ENCODE measurements at regions not wholly inside any gene's neighbourhood (a gene's known extent, or its start where the extent isn't known, plus 50 kb on each side); places are given as distances from the start of the nearest gene placed in this dataset.

DNA sequence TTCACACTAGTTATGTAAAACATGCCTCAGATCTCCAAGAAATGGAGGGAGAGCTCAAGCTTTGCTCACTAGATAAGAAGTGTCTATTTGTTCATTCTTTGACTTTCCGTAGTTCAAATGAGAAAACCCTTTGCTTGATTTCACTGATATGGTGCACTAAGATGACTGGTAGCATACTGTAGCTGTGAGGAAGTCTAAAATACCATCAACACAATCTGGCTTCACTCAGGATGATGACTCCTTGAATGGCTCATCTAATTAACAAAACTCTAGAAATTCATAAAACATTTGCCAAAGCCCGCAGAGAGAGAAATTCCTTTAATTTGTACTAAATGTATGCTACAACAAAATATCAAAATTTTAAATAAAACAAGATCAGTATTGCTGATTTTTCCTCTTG, 152.8 kb upstream of the STK17B start:
- TF ChIP-seq, protein P1, sequence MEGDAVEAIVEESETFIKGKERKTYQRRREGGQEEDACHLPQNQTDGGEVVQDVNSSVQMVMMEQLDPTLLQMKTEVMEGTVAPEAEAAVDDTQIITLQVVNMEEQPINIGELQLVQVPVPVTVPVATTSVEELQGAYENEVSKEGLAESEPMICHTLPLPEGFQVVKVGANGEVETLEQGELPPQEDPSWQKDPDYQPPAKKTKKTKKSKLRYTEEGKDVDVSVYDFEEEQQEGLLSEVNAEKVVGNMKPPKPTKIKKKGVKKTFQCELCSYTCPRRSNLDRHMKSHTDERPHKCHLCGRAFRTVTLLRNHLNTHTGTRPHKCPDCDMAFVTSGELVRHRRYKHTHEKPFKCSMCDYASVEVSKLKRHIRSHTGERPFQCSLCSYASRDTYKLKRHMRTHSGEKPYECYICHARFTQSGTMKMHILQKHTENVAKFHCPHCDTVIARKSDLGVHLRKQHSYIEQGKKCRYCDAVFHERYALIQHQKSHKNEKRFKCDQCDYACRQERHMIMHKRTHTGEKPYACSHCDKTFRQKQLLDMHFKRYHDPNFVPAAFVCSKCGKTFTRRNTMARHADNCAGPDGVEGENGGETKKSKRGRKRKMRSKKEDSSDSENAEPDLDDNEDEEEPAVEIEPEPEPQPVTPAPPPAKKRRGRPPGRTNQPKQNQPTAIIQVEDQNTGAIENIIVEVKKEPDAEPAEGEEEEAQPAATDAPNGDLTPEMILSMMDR (IDR thresholded peaks at IDR 0.05), result no peak
- no peak for TF ChIP-seq EZH2 (IDR thresholded peaks at IDR 0.05; ENCODE audit: borderline replicate concordance, insufficient read depth, low read depth, low read length, poor library complexity, severe bottlenecking)
